Caco-2 (cell line): ENCODE measurements at regions not wholly inside any gene's neighbourhood (a gene's known extent, or its start where the extent isn't known, plus 50 kb on each side); places are given as distances from the start of the nearest gene placed in this dataset.

ENCODE experiments used
- BruUV-seq: library from RNA; stranded (reverse); fragments of 400-500 nt; replicated peaks from 2 replicates; lab custom pipeline; 2021; lab: Mats Ljungman, UMichigan
- CTCF ChIA-PET: fragments of 300-600 bp; sonication (Branson Sonifier 250); formaldehyde crosslinking; loops from one replicate; lab custom pipeline; 2022; ENCODE audit warnings: antibody characterized with exemption; lab: Charles Lee
- POLR2A ChIA-PET: fragments of 300-600 bp; sonication (Branson Sonifier 250); formaldehyde crosslinking; loops from one replicate; lab custom pipeline; 2022; ENCODE audit warnings: antibody characterized with exemption; lab: Charles Lee
- DNase-seq, 2 experiments: peaks; one replicate each; pipeline versions ENCODE4 v3.0.0 to v3.0.0-alpha.2; 2020 to 2022
- H3K27me3 ChIP-seq: replicated peaks from 2 replicates; pipeline ENCODE4 v1.6.0; 2011; ENCODE audit warnings: low read length; ENCODE audit not compliant: control insufficient read depth, insufficient read depth
- H3K36me3 ChIP-seq: 2 replicates; pipeline ENCODE4 v1.5.1; 2011; ENCODE audit warnings: low read length; ENCODE audit not compliant: control insufficient read depth, insufficient read depth
- H3K4me1 ChIP-seq: fragments of 250-450 bp; sonication (Bioruptor Pico); 2 replicates; pipeline ENCODE4 v1.5.1; 2020; ENCODE audit warnings: mild to moderate bottlenecking
- H3K4me3 ChIP-seq: 2 replicates; pipeline ENCODE4 v1.5.1; 2011; ENCODE audit warnings: low read depth, mild to moderate bottlenecking, control low read depth, low read length
- H3K9me3 ChIP-seq: fragments of 250-450 bp; sonication (Bioruptor Pico); 2 replicates; pipeline ENCODE4 v1.5.1; 2020; ENCODE audit warnings: mild to moderate bottlenecking, moderate library complexity
- H3K27ac Mint-ChIP-seq: one replicate; pipeline ENCODE4 v1.8.0; 2022; ENCODE audit warnings: mixed read lengths; ENCODE audit not compliant: unreplicated experiment
- H3K27me3 Mint-ChIP-seq: one replicate; pipeline ENCODE4 v1.8.0; 2022; ENCODE audit warnings: mixed read lengths; ENCODE audit not compliant: insufficient read depth, unreplicated experiment
- H3K36me3 Mint-ChIP-seq: one replicate; pipeline ENCODE4 v1.8.0; 2022; ENCODE audit warnings: mild to moderate bottlenecking, mixed read lengths; ENCODE audit not compliant: insufficient read depth, unreplicated experiment
- H3K4me1 Mint-ChIP-seq: one replicate; pipeline ENCODE4 v1.8.0; 2022; ENCODE audit warnings: low read depth, mixed read lengths; ENCODE audit not compliant: unreplicated experiment
- H3K4me3 Mint-ChIP-seq: one replicate; pipeline ENCODE4 v1.8.0; 2022; ENCODE audit warnings: mild to moderate bottlenecking, moderate library complexity, mixed read lengths; ENCODE audit not compliant: unreplicated experiment
- H3K9me3 Mint-ChIP-seq: one replicate; pipeline ENCODE4 v1.8.0; 2022; ENCODE audit warnings: mixed read lengths; ENCODE audit not compliant: unreplicated experiment
- intact Hi-C: fragments of 100-400 bp; cut with micrococcal nuclease; formaldehyde crosslinking; loops from one replicate; pipeline ENCODE4 v1.10.0; 2022; ENCODE audit not compliant: unreplicated experiment
- TF ChIP-seq, protein P1 (sequence below), 2 experiments: fragments of 200-600 bp in 1 of 2; IDR thresholded peaks; 1 replicate in 1 of 2; 2 replicates in 1 of 2; pipeline versions ENCODE4 v1.5.1 to v1.8.0; 2011 to 2022; ENCODE audit warnings: antibody characterized with exemption in 1 of 2, control low read depth in 1 of 2, inconsistent platforms in 1 of 2, low read depth in 1 of 2, low read length in 1 of 2, mild to moderate bottlenecking in 1 of 2, moderate library complexity in 1 of 2; ENCODE audit not compliant: insufficient read depth in 1 of 2, severe bottlenecking in 1 of 2, unreplicated experiment in 1 of 2

DNA sequence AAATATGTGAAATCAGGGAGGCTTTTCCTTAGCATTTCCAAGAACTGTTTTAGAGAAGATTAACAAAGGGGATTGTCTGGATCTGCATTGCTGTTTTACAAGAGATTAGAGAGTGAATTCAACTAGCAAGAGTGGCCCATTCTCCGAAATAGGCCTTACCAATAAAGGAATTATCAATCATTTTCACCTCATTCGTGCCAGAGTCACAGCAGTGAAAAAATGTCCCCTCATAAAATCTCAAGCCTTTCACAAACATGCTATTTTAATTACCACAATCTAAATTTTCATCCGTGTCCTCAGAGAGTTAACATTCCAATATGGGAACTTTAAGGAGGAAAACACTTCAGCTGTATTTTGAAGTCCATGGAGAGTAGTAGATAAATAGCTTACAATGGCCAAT lies 979.6 kb downstream of the RPA4 start:
- ChIA-PET POLR2A (no interaction called here), CTCF (no interaction called here)
- Histone ChIP-seq H3K4me3 (no peak overlapping the region), H3K27me3 (no peaks in the 10 kb centered on the region), H3K9me3 (no peaks in the 10 kb centered on the region), H3K4me1 (no peaks in the 10 kb centered on the region), H3K36me3 (no peaks in the 10 kb centered on the region)
- Mint-ChIP-seq H3K27ac (no peak overlapping the region), H3K36me3 (no peaks in the 10 kb centered on the region), H3K27me3 (peaks cover 1% of the 10 kb centered on the region), H3K4me3 (no peak overlapping the region), H3K4me1 (no peaks in the 10 kb centered on the region), H3K9me3 (no peaks in the 10 kb centered on the region)
- intact Hi-C loops, result no loop called here
- TF ChIP-seq, protein P1, sequence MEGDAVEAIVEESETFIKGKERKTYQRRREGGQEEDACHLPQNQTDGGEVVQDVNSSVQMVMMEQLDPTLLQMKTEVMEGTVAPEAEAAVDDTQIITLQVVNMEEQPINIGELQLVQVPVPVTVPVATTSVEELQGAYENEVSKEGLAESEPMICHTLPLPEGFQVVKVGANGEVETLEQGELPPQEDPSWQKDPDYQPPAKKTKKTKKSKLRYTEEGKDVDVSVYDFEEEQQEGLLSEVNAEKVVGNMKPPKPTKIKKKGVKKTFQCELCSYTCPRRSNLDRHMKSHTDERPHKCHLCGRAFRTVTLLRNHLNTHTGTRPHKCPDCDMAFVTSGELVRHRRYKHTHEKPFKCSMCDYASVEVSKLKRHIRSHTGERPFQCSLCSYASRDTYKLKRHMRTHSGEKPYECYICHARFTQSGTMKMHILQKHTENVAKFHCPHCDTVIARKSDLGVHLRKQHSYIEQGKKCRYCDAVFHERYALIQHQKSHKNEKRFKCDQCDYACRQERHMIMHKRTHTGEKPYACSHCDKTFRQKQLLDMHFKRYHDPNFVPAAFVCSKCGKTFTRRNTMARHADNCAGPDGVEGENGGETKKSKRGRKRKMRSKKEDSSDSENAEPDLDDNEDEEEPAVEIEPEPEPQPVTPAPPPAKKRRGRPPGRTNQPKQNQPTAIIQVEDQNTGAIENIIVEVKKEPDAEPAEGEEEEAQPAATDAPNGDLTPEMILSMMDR (IDR thresholded peaks at IDR 0.05; ENCODE audit: insufficient read depth in 1 of 2, low read depth in 1 of 2, low read length in 1 of 2, severe bottlenecking in 1 of 2, unreplicated experiment in 1 of 2), result no peak
- DNase-seq, result no peak
- BruUV-seq, result no TSS peak

DNA sequence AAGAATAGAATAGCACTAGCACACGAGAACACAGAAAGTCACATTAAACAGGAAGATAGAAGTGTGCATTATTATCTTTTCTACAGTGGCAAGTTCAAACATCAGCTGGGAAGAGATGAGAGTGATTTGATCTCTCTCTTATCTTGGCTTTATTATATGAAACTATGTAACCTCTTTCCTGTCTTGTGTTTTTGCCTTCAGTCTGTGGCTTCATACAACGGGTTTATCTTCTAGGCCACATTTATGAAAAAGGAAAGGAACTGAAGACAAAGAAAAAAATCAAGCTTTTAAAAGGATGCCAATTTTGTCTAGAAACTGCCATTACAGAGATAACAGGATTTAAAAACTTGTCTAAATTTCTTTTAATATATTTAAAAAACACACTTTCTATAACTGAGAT lies 983.6 kb downstream of the RPA4 start:
- POLR2A ChIA-PET, result no interaction called here
- Histone ChIP-seq H3K4me1 (no peaks in the 10 kb centered on the region), H3K27me3 (no peaks in the 10 kb centered on the region), H3K4me3 (no peak overlapping the region), H3K9me3 (no peaks in the 10 kb centered on the region), H3K36me3 (no peaks in the 10 kb centered on the region)
- H3K4me1 Mint-ChIP-seq, result no peaks in the 10 kb centered on the region
- CTCF ChIA-PET, result no interaction called here
- TF ChIP-seq, protein P1 (IDR thresholded peaks at IDR 0.05; ENCODE audit: insufficient read depth in 1 of 2, low read depth in 1 of 2, low read length in 1 of 2, severe bottlenecking in 1 of 2, unreplicated experiment in 1 of 2), result no peak
- no peaks in the 10 kb centered on the region for H3K9me3 Mint-ChIP-seq
- no peaks in the 10 kb centered on the region for H3K36me3 Mint-ChIP-seq
- intact Hi-C loops, result no loop called here
- H3K4me3 Mint-ChIP-seq, result no peak overlapping the region
- H3K27me3 Mint-ChIP-seq, result peaks cover 3% of the 10 kb centered on the region
- no peak for DNase-seq
- no peak overlapping the region for H3K27ac Mint-ChIP-seq
- BruUV-seq, result no TSS peak

DNA sequence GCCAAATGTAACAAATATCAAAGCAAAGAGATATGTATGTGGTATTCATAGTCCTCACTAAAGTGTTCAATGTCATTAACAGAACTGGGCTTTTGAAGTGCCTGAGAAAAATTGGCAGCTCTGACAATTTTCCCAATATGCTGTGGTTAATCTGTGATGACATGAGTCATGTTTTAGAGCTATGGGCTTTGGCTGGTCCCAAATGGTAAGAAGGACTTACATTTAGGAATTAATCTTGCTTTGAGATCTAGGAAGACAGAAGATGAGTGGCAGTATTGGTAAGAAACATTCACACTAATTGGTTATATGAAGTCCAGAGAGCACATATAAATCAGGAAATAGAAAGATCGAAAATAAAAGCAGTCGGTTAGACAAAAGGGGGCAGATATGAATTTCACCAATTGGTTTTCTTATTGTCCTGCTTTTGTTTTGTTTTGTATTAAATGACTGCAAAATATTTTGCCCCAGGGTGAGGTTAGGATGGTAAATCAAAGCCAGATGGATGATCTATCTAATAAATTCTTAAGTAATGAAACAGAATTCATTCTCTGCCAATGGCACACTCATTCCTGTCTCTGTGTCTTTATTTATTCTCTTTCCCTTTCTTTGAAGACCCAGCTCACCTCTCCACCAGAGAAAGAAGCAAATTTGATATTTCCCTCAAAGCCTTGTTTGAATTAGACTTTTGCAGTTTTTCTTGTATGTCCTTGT lies 993.1 kb downstream of the RPA4 start:
- intact Hi-C loops, result no loop called here
- H3K4me1 Mint-ChIP-seq, result no peaks in the 10 kb centered on the region
- DNase-seq, result no peak
- ChIA-PET POLR2A (no interaction called here), CTCF (no interaction called here)
- no TSS peak for BruUV-seq
- H3K9me3 Mint-ChIP-seq, result no peaks in the 10 kb centered on the region
- TF ChIP-seq, protein P1 (IDR thresholded peaks at IDR 0.05; ENCODE audit: insufficient read depth in 1 of 2, low read depth in 1 of 2, low read length in 1 of 2, severe bottlenecking in 1 of 2, unreplicated experiment in 1 of 2), result no peak
- H3K36me3 Mint-ChIP-seq, result no peaks in the 10 kb centered on the region
- H3K27ac Mint-ChIP-seq, result no peak overlapping the region
- no peaks in the 10 kb centered on the region for H3K27me3 Mint-ChIP-seq
- Histone ChIP-seq H3K4me1 (no peaks in the 10 kb centered on the region), H3K4me3 (no peak overlapping the region), H3K9me3 (no peaks in the 10 kb centered on the region), H3K36me3 (no peaks in the 10 kb centered on the region), H3K27me3 (no peaks in the 10 kb centered on the region)
- H3K4me3 Mint-ChIP-seq, result no peak overlapping the region
